NB4 (cell line): ENCODE measurements at regions not wholly inside any gene's neighbourhood (a gene's known extent, or its start where the extent isn't known, plus 50 kb on each side); places are given as distances from the start of the nearest gene placed in this dataset.

ENCODE experiments used
- DNase-seq: peaks from one replicate; pipeline ENCODE4 v3.0.0; 2010; ENCODE audit warnings: low read depth
- H3K4me3 ChIP-seq: one replicate; pipeline ENCODE4 v1.5.1; 2011; ENCODE audit warnings: mild to moderate bottlenecking, low read depth, low read length, moderate library complexity
- CTCF ChIP-seq: IDR thresholded peaks from one replicate; pipeline ENCODE4 v1.5.1; 2012; ENCODE audit warnings: low read depth, low read length
- MAX ChIP-seq: IDR thresholded peaks from 2 replicates; pipeline ENCODE4 v1.6.1; 2011; ENCODE audit warnings: low read depth, low read length
- MYC ChIP-seq: IDR thresholded peaks from 2 replicates; pipeline ENCODE4 v1.6.1; 2011; ENCODE audit warnings: low read depth, low read length
- POLR2A ChIP-seq: IDR thresholded peaks from 2 replicates; pipeline ENCODE4 v1.6.1; 2011; ENCODE audit warnings: mild to moderate bottlenecking; ENCODE audit not compliant: insufficient read length; ENCODE audit errors: extremely low read depth

- no peak for DNase-seq
Measured at GRCh38 chr5:18920966-18921365, 1067.0 kb downstream of the CDH18 start.

GRCh38 chr5:18932081-18932480 lies 1055.9 kb downstream of the CDH18 start:
- no peak for TF ChIP-seq MYC
- no peak for TF ChIP-seq CTCF
- TF ChIP-seq POLR2A: no peak
- TF ChIP-seq MAX: no peak
- no peak overlapping the region for H3K4me3 ChIP-seq
- no peak for DNase-seq

More at GRCh38 chr5:18920966-18921365, 1067.0 kb downstream of the CDH18 start:
- no peak overlapping the region for H3K4me3 ChIP-seq
- no peak for TF ChIP-seq MYC
- TF ChIP-seq MAX: no peak

- TF ChIP-seq MYC: no peak
- no peak for TF ChIP-seq MAX
- TF ChIP-seq POLR2A: no peak
Measured at GRCh38 chr5:18944771-18945170, 1043.2 kb downstream of the CDH18 start.

GRCh38 chr5:18954239-18954638 lies 1033.8 kb downstream of the CDH18 start:
- no peak for DNase-seq
- TF ChIP-seq CTCF (no peak), MYC (no peak), POLR2A (no peak), MAX (no peak)
- no peak overlapping the region for H3K4me3 ChIP-seq

More at GRCh38 chr5:18944771-18945170, 1043.2 kb downstream of the CDH18 start:
- no peak overlapping the region for H3K4me3 ChIP-seq
- no peak for DNase-seq

- TF ChIP-seq CTCF: no peak
- TF ChIP-seq MYC: no peak
- no peak for TF ChIP-seq POLR2A
- no peak for TF ChIP-seq MAX
- H3K4me3 ChIP-seq: no peak overlapping the region
- no peak for DNase-seq
Measured at GRCh38 chr5:18959535-18959934, 1028.5 kb downstream of the CDH18 start.

- TF ChIP-seq POLR2A (no peak), CTCF (no peak), MAX (no peak), MYC (no peak)
- DNase-seq: no peak
- no peak overlapping the region for H3K4me3 ChIP-seq
Measured at GRCh38 chr5:18961234-18961633, 1026.8 kb downstream of the CDH18 start.

- TF ChIP-seq MYC: no peak
Measured at GRCh38 chr5:18965893-18966292, 1022.1 kb downstream of the CDH18 start.

More at GRCh38 chr5:18965893-18966292, 1022.1 kb downstream of the CDH18 start:
- no peak for DNase-seq
- H3K4me3 ChIP-seq: no peak overlapping the region
